ENCODE measurements at regions not wholly inside any gene's neighbourhood (a gene's known extent, or its start where the extent isn't known, plus 50 kb on each side); places are given as distances from the start of the nearest gene placed in this dataset.
"Not testable (repeated sequence)": the region's sequence is repeated elsewhere in the genome, so short reads cannot be mapped to it uniquely, and the experiment has no call there.

GRCh38 chr15:20282491-20282943 lies 259.1 kb downstream of the GOLGA6L6 start:
- DNase-seq (ENCODE audit: low spot score); BruUV-seq (replicated peaks); H3K27ac ChIP-seq (ENCODE audit: low read depth, low read length, poor library complexity, severe bottlenecking); CTCF ChIA-PET (ENCODE audit: unreplicated experiment); H3K79me2 ChIP-seq (ENCODE audit: insufficient read depth, low read depth, low read length); H3K4me1 ChIP-seq (ENCODE audit: insufficient read depth, low read length, poor library complexity, severe bottlenecking); intact Hi-C loops (cut with micrococcal nuclease; ENCODE audit: unreplicated experiment); H3K4me2 ChIP-seq (ENCODE audit: low read length); H4K20me1 ChIP-seq (ENCODE audit: insufficient read depth, low read length); H3K4me3 ChIP-seq (ENCODE audit: low read depth, low read length, poor library complexity, severe bottlenecking); H3K9me2 ChIP-seq (ENCODE audit: insufficient read depth, low read length); H3K9me3 ChIP-seq (ENCODE audit: low read length); H3K36me3 ChIP-seq (ENCODE audit: insufficient read depth, low read length); H2AFZ ChIP-seq (ENCODE audit: low read length); POLR2A ChIA-PET: not testable (repeated sequence)

- intact Hi-C loops (cut with micrococcal nuclease; ENCODE audit: unreplicated experiment); H3K9me2 ChIP-seq (ENCODE audit: insufficient read depth, low read length); H3K9me3 ChIP-seq (ENCODE audit: low read length); DNase-seq (ENCODE audit: low spot score); CTCF ChIA-PET (ENCODE audit: unreplicated experiment); H3K79me2 ChIP-seq (ENCODE audit: insufficient read depth, low read depth, low read length); POLR2A ChIA-PET; H2AFZ ChIP-seq (ENCODE audit: low read length); BruUV-seq (replicated peaks); H3K27ac ChIP-seq (ENCODE audit: low read depth, low read length, poor library complexity, severe bottlenecking); H3K4me2 ChIP-seq (ENCODE audit: low read length); H3K36me3 ChIP-seq (ENCODE audit: insufficient read depth, low read length); H4K20me1 ChIP-seq (ENCODE audit: insufficient read depth, low read length); H3K4me3 ChIP-seq (ENCODE audit: low read depth, low read length, poor library complexity, severe bottlenecking); H3K4me1 ChIP-seq (ENCODE audit: insufficient read depth, low read length, poor library complexity, severe bottlenecking): not testable (repeated sequence)
These were observed 259.9 kb downstream of the GOLGA6L6 start for GRCh38 chr15:20281567-20282275.

- Histone ChIP-seq H4K20me1 (ENCODE audit: insufficient read depth, low read length) (no peaks in the 10 kb centered on the region), H3K27ac (ENCODE audit: low read depth, low read length, poor library complexity, severe bottlenecking) (no peak overlapping the region), H3K4me1 (ENCODE audit: insufficient read depth, low read length, poor library complexity, severe bottlenecking) (no peaks in the 10 kb centered on the region), H3K36me3 (ENCODE audit: insufficient read depth, low read length) (no peaks in the 10 kb centered on the region), H3K79me2 (ENCODE audit: insufficient read depth, low read depth, low read length) (no peaks in the 10 kb centered on the region), H3K4me2 (ENCODE audit: low read length) (no peak overlapping the region), H2AFZ (ENCODE audit: low read length) (no peak overlapping the region), H3K9me2 (ENCODE audit: insufficient read depth, low read length) (no peaks in the 10 kb centered on the region), H3K4me3 (ENCODE audit: low read depth, low read length, poor library complexity, severe bottlenecking) (no peak overlapping the region), H3K9me3 (ENCODE audit: low read length) (peaks cover 6% of the 10 kb centered on the region; the same call in 1 of the 2 replicates)
- CTCF ChIA-PET (ENCODE audit: unreplicated experiment), result no interaction called here
- no TSS peak for BruUV-seq (replicated peaks)
- TF ChIP-seq EZH2phosphoT487 (IDR thresholded peaks at IDR 0.05; ENCODE audit: borderline replicate concordance, low read depth, low read length), result no peak
- TF ChIP-seq CTCF (conservative IDR thresholded peaks at IDR 0.05; ENCODE audit: low read length), result no peak
- DNase-seq (ENCODE audit: low spot score), result no peak
- POLR2A ChIA-PET, result no interaction called here
- intact Hi-C loops (cut with micrococcal nuclease; ENCODE audit: unreplicated experiment), result no loop called here
These were observed 260.6 kb downstream of the GOLGA6L6 start for GRCh38 chr15:20280933-20281463.

GRCh38 chr15:20280141-20280932 lies 261.3 kb downstream of the GOLGA6L6 start:
- H4K20me1 ChIP-seq (ENCODE audit: insufficient read depth, low read length); H3K4me1 ChIP-seq (ENCODE audit: insufficient read depth, low read length, poor library complexity, severe bottlenecking); H2AFZ ChIP-seq (ENCODE audit: low read length); H3K27ac ChIP-seq (ENCODE audit: low read depth, low read length, poor library complexity, severe bottlenecking); BruUV-seq (replicated peaks); CTCF ChIA-PET (ENCODE audit: unreplicated experiment); H3K9me2 ChIP-seq (ENCODE audit: insufficient read depth, low read length); intact Hi-C loops (cut with micrococcal nuclease; ENCODE audit: unreplicated experiment); H3K36me3 ChIP-seq (ENCODE audit: insufficient read depth, low read length); DNase-seq (ENCODE audit: low spot score); POLR2A ChIA-PET; H3K79me2 ChIP-seq (ENCODE audit: insufficient read depth, low read depth, low read length); H3K9me3 ChIP-seq (ENCODE audit: low read length); H3K4me2 ChIP-seq (ENCODE audit: low read length); H3K4me3 ChIP-seq (ENCODE audit: low read depth, low read length, poor library complexity, severe bottlenecking): not testable (repeated sequence)

GRCh38 chr15:20279056-20279455 lies 262.5 kb downstream of the GOLGA6L6 start:
- H3K4me3 ChIP-seq (ENCODE audit: low read depth, low read length, poor library complexity, severe bottlenecking); H3K4me2 ChIP-seq (ENCODE audit: low read length); H3K4me1 ChIP-seq (ENCODE audit: insufficient read depth, low read length, poor library complexity, severe bottlenecking); H3K36me3 ChIP-seq (ENCODE audit: insufficient read depth, low read length); H3K9me3 ChIP-seq (ENCODE audit: low read length); H3K9me2 ChIP-seq (ENCODE audit: insufficient read depth, low read length); CTCF ChIA-PET (ENCODE audit: unreplicated experiment); H3K79me2 ChIP-seq (ENCODE audit: insufficient read depth, low read depth, low read length); BruUV-seq (replicated peaks); intact Hi-C loops (cut with micrococcal nuclease; ENCODE audit: unreplicated experiment); H4K20me1 ChIP-seq (ENCODE audit: insufficient read depth, low read length); H2AFZ ChIP-seq (ENCODE audit: low read length); DNase-seq (ENCODE audit: low spot score); H3K27ac ChIP-seq (ENCODE audit: low read depth, low read length, poor library complexity, severe bottlenecking): not testable (repeated sequence)
- POLR2A ChIA-PET, result interaction anchor here (0.7 kb wide), 1 partner anchor 370 kb away, joined by 3 read pairs; no protein-coding TSS in a partner anchor
